NCI-H748 (cell line): ENCODE measurements at regions not wholly inside any gene's neighbourhood (a gene's known extent, or its start where the extent isn't known, plus 50 kb on each side); places are given as distances from the start of the nearest gene placed in this dataset.
A peak's percentile ranks its signal among the peaks of the same experiment; 100 is the strongest.

Experiments used
- DNase-seq: peaks from one replicate; lab custom pipeline; 2025; ENCODE audit not compliant: unreplicated experiment; lab: John Stamatoyannopoulos, UW

DNA sequence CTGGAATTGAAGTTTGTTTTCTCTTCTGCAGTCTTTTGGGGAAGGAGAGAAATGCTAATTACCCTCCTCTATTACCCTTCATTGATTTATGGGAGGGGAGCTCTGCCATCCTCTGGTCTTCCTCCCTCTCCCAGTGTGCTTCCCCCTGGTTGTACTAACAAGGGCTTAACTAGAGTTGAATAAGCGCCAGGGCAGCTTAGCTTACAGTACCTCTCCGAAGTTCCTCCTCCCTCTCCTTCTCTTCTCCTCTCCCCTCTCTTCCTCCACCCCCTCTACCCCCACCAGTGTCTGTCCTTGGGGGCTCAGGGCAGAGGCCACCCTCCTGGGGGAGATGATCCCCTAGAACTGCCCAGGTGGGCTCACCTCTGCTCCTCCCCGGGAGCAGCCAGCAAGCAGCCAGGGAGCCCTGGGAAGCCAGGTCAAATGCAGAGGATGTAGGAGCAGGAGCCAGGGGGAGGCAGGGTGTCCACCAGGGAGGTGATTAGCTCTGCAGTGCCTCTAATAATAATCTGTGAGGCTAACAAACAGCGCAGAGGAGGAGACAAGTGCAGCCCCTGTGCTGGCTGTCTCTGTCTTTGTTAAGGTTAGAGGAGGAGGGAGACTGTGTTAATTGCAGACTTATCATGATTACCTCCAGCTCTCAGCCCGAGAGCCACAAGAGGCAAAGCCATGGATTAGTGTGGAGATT is 191.6 kb upstream of the CADM1 start:
- DNase-seq = peak; percentile 12

GRCh38 chr11:115693002-115693401 is 188.8 kb upstream of the CADM1 start:
- DNase-seq = no peak

- DNase-seq = no peak
These were observed 186.8 kb upstream of the CADM1 start for GRCh38 chr11:115691030-115691429.

GRCh38 chr11:115687934-115688333 is 183.7 kb upstream of the CADM1 start:
- no peak for DNase-seq

- DNase-seq = no peak
These were observed 180.5 kb upstream of the CADM1 start for GRCh38 chr11:115684699-115685098.

DNA sequence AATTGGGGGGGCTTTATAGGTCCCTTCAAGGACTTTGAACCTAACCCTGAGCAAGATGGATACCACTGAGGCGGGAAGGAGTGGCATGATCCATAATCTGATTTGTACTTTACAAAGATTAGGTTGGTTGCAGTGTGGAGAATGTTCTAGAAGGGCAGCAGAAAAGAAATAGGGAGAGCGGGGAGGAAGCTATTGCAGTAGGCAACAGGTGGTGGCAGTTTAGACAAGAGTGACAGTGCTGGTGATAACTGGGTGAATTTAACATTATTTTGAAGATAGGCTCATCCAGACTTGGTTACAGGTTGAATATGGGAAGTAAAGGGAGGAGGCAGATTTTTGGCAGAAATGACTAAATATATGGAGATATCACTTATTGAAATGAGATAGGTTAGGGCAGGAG is 179.9 kb upstream of the CADM1 start:
- DNase-seq = no peak

- DNase-seq = no peak
These were observed 178.7 kb upstream of the CADM1 start for GRCh38 chr11:115682888-115683287.

GRCh38 chr11:115682101-115682500 is 177.9 kb upstream of the CADM1 start:
- no peak for DNase-seq

GRCh38 chr11:115679945-115680344 is 175.7 kb upstream of the CADM1 start:
- DNase-seq = no peak

- no peak for DNase-seq
These were observed 174.7 kb upstream of the CADM1 start for GRCh38 chr11:115678942-115679341.

- DNase-seq = no peak
These were observed 173.0 kb upstream of the CADM1 start for GRCh38 chr11:115677190-115677589.

- no peak for DNase-seq
These were observed 172.6 kb upstream of the CADM1 start for GRCh38 chr11:115676768-115677167.

GRCh38 chr11:115676206-115676605 is 172.0 kb upstream of the CADM1 start:
- DNase-seq = peak; percentile 95

DNA sequence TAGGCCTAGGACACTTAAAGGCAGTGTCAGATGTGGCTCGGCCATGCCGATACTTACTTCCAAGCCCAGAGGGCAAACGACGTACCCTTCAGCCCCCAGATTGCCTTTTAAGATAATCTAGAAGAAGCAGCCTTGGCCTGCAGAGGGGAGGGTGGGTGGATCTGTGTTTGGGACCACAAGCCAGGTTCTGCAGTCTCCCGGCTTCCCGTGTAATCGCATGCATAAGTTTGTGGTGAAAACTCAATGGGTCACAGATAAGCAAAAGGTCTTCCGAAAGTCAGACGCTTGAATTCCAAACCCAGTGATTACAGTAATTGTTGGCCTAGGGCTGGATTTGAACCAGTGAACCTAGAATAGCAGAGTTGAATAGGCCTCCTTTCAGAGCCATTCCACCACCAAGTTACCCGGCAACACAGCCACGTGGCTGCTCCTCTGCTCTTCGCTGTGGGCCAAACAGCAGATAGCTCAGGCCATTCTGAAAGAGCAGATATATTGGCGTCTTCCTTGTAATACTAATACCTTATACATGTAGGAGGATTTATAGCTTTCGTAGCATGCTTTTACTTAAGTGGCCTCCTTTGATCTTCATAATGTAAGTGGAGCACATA is 170.8 kb upstream of the CADM1 start:
- no peak for DNase-seq

DNA sequence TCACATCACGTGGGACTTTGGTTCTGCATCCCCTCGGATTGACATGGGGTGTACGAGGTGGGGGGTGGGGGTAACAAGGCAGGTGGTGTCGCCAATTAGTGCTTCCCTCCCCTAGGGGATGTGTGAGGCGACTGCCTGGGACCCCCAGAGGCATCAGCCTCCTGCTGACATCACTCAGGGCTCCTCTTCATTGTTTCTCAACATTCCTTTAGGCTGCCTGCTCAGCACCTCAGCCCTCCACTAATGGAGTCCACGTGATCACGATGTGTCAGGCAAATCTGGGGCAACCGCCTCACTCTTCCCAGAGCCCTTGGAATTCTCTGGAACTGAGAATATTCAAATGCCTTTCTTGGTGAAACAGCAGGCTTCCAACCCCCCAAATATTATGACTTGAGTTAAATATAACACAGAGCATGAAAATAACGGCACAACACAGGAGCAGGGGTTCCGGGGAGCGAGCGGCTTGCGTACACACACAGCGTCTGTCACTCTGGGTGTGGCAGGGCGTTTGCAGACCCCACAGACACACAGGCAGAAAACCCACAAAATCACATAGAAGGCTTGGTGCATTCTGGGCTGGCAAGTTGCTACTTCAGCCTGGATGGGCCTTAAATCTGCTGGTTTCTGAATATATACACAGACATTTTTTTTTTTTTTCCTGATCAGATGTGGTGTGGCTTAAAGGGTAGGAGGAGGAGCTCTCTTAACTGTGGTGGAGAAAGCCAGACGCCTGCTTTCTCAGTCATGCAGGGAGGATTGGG is 170.1 kb upstream of the CADM1 start:
- no peak for DNase-seq

DNA sequence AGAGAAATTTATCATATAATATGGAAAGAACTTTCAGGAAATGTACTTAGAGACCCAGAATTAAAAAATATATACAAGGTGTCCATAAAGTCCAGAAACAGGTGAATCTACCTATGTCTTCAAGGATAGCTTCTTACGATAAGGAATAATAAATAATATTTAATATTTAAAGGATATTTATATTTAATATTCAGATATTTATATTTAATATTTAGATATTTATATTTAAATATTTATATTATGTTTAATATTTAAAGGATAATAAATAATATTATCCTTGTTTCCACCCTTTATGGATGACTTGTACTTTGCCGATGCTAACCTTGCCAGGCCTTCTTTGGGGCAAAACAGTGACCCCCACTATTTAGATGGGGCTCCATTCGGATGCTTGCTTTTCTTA is 169.5 kb upstream of the CADM1 start:
- DNase-seq = no peak

- DNase-seq = no peak
These were observed 168.8 kb upstream of the CADM1 start for GRCh38 chr11:115672999-115673411.

DNA sequence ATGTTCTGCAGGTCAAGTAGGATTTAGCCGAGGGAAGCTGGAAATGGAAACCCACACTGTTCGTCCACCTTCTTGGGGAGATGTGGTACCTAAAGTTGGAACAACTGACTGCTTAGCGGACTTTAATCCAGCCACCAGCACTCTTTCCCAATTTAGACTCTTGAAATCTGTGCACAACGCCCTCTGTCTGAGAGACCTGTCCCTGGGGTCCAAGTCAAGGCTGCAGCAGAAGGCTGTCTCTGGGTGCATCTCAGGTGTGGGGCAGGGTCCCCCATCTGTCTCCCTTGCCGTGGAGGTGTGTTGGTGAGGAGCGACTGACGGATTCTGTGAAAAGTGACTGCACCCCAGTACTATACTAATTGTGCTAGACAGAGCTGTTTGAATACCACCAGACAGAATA is 168.2 kb upstream of the CADM1 start:
- no peak for DNase-seq

DNA sequence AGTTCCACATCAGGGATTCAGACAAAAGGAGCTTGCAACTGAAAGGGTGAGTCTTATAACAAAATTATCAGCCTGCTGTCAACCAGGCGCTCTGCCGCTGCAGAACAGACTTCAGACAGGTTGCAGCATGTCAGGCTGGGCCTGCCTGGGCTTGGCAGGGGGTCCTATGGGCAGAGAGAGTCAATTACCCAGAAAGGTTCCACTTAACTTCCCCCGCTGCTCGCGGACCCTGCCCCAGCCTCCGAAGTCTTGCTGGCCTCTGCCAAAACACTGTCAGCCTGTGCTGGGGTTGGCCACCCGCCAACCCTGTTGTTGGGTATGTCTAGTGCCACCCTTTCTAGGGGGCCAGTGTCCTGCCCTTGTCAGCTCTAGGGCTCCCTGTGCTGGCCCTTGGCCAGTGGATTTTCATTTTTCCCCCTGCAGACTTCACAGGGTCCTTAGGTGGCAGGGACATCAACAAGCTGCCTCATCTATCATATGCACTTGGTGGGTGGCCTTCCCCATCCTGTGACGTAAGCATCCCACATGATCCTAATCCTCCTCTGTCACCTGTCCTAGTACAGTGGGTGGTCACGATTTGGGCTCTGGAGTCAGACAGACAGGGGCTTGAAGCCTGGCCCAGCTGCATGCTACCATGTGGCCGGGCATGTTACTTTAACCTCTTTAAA is 166.5 kb upstream of the CADM1 start:
- peak; percentile 87 for DNase-seq

DNA sequence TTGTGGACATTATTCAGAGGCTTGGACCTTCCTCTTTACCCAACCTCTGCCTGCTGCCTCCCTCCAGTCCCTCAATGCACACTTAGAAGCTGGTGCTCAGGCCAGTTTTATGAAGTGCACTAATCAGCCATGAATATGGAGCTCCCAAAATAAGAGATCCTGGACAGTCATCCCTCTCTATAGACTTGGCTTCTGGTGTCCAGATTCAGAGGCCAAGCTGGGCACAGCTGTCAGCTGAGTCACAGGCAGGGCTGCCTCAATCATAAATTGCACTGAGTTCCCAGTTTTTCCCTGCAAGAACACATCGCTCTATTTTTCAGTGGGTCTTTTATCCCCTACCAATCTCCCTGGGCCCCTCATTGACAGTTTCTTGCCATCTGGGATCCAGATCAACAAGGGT is 161.7 kb upstream of the CADM1 start:
- no peak for DNase-seq

DNA sequence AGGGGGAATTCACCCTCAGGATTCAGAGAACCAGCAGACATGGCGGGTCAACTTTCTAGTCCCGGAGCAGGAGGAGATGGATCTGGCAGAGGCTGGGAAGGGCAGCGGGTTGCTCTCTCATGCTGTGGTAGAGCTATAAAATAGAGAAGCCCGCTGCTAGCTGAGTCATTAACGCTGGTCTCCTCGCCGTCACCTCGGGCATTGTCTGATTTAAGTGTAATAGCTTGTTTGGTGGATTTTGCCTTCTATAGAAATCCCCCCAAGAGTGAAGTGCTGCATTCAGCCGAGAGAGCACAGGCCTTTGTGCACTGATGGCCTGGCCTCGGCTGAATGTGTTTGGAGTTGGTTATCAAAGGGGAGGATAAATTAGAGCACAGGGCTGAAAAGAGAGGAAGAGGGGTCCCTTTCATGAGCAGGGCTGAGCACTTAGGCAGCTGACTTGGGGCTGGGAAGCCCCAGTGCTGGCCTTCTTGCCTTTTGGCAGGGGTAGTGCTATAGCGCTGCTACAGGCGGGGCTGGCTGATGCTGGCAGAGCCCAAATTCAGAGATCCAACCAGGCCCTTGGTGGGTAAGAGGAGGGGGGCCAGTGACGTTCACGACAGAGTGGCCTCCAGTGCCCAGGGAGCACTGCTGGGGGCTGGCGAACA is 161.1 kb upstream of the CADM1 start:
- DNase-seq = peak; percentile 34
